ENCODE measurements at regions not wholly inside any gene's neighbourhood (a gene's known extent, or its start where the extent isn't known, plus 50 kb on each side); places are given as distances from the start of the nearest gene placed in this dataset.

DNA sequence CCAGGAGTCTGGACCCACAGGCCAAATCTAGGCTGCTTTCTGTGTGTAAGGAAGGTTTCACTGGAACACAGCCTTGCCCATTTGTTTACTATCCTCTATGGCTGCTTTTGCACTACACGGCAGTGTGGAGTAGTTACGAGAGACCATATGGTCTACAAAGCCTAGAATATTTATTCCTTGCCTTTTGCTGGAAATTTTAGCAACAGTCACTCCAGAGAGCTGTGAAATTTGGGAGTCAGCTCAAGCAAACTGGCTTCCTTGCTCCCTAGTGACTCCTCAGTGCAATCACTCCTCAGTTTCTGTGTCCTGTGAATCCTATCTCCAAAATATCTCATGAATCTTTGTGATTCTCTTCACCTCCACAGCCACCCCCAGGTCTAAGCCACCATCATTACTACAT, 99.0 kb upstream of the CPEB2 start:
- H3K36me3 ChIP-seq (ENCODE audit: control insufficient read depth, insufficient read depth, low read length, severe bottlenecking) = no peaks in the 10 kb centered on the region
- H3K27me3 ChIP-seq (replicated peaks; ENCODE audit: control insufficient read depth, insufficient read depth, low read length) = no peaks in the 10 kb centered on the region
- H3K4me3 ChIP-seq (ENCODE audit: low read length) = no peak overlapping the region
- no peak for DNase-seq (ENCODE audit: low read depth)
- peaks cover 12% of the 10 kb centered on the region for H3K4me1 ChIP-seq (ENCODE audit: control insufficient read depth, insufficient read depth, low read length)
- H3K9me3 ChIP-seq (ENCODE audit: control insufficient read depth, low read length) = no peaks in the 10 kb centered on the region
- no peak overlapping the region for H3K9ac ChIP-seq (ENCODE audit: low read length)

DNA sequence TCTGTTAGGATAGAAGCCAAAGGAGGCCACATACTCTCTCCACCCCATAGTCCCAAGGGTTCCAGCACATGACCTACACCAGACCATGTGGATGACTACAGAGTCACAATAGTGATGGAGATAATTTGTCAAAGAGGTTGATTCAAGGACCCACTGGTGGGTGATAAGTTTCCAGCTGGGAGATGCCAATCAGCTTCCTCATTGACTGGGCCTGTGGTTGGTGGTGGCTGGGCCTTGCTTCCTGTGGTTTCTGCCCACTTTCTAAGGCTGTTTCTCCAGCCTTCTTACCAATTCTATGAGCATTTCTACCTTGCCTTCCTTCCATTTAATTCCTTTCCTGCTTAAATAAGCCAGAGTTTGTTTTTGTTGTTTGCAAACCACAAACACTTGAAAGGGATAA, 95.5 kb upstream of the CPEB2 start:
- H3K27me3 ChIP-seq (replicated peaks; ENCODE audit: control insufficient read depth, insufficient read depth, low read length) = no peaks in the 10 kb centered on the region
- H3K9ac ChIP-seq (ENCODE audit: low read length) = no peak overlapping the region
- H3K4me1 ChIP-seq (ENCODE audit: control insufficient read depth, insufficient read depth, low read length) = peaks cover 26% of the 10 kb centered on the region
- H3K36me3 ChIP-seq (ENCODE audit: control insufficient read depth, insufficient read depth, low read length, severe bottlenecking) = no peaks in the 10 kb centered on the region
- no peak overlapping the region for H3K4me3 ChIP-seq (ENCODE audit: low read length)
- DNase-seq (ENCODE audit: low read depth) = no peak
- no peaks in the 10 kb centered on the region for H3K9me3 ChIP-seq (ENCODE audit: control insufficient read depth, low read length)

DNA sequence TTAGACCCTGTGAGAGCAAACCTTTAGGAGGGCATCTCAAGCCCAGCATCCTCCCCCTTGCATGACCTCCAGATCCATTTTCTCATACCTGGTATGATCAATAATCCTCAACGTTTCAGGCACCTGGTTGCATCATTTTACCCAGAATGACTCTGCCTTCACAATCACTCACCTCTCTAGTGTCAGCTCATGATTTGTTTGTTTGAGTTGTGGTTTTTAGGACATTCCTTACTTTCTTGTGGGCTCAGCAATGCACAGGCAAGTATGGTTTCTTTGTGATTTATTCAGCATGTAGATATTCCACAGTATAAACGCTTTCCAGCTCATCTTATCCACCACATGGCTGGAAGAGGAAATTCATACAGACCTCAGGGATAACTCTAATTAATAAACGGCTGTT, 93.6 kb upstream of the CPEB2 start:
- Histone ChIP-seq H3K27me3 (replicated peaks; ENCODE audit: control insufficient read depth, insufficient read depth, low read length) (no peaks in the 10 kb centered on the region), H3K9me3 (ENCODE audit: control insufficient read depth, low read length) (no peaks in the 10 kb centered on the region), H3K4me1 (ENCODE audit: control insufficient read depth, insufficient read depth, low read length) (peaks cover 17% of the 10 kb centered on the region), H3K4me3 (ENCODE audit: low read length) (no peak overlapping the region), H3K36me3 (ENCODE audit: control insufficient read depth, insufficient read depth, low read length, severe bottlenecking) (no peaks in the 10 kb centered on the region), H3K9ac (ENCODE audit: low read length) (no peak overlapping the region)
- peak; percentile 15 for DNase-seq (ENCODE audit: low read depth)

DNA sequence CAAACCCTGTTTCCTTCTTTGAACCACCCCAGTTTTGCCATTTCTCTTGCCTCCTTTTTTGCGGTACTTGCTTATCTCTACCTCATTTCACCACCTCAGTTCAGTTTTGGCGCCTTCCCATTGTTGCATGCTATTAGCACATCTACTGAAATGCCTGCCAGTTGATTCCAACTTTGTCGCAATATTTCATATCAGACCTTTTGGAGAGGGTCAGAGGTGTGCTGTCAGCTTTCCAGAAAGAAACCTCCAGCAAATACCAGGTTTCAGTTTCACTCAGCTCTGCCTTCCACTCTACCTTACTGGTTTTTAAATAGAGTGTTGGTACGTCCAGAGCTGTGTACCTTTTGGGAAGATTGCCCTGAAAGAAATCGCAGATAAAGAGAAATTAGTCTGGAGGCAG, 91.9 kb upstream of the CPEB2 start:
- no peaks in the 10 kb centered on the region for H3K27me3 ChIP-seq (replicated peaks; ENCODE audit: control insufficient read depth, insufficient read depth, low read length)
- peaks cover 17% of the 10 kb centered on the region for H3K4me1 ChIP-seq (ENCODE audit: control insufficient read depth, insufficient read depth, low read length)
- no peaks in the 10 kb centered on the region for H3K9me3 ChIP-seq (ENCODE audit: control insufficient read depth, low read length)
- no peaks in the 10 kb centered on the region for H3K36me3 ChIP-seq (ENCODE audit: control insufficient read depth, insufficient read depth, low read length, severe bottlenecking)
- no peak for DNase-seq (ENCODE audit: low read depth)
- H3K4me3 ChIP-seq (ENCODE audit: low read length) = no peak overlapping the region
- no peak overlapping the region for H3K9ac ChIP-seq (ENCODE audit: low read length)

DNA sequence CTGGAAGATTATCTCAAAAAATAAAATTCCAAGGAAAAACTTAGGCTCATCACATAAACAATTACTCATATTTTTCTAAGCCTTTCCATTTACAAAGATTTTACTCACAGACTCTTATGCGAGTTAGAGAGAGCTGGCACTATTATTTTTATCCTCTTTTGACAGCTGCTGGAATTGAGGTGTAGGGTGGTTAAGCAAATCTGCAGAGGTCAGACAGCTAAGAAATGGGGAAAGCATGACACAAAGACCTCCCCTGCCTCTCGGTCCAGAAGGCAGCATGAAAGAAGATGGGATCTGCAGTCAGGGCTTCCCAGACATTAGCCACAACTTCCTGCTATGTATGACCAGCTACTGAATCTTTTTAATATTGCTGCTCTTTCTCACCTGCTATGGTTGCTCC, 89.9 kb upstream of the CPEB2 start:
- no peaks in the 10 kb centered on the region for H3K9me3 ChIP-seq (ENCODE audit: control insufficient read depth, low read length)
- no peaks in the 10 kb centered on the region for H3K27me3 ChIP-seq (replicated peaks; ENCODE audit: control insufficient read depth, insufficient read depth, low read length)
- no peak for DNase-seq (ENCODE audit: low read depth)
- no peaks in the 10 kb centered on the region for H3K36me3 ChIP-seq (ENCODE audit: control insufficient read depth, insufficient read depth, low read length, severe bottlenecking)
- no peak overlapping the region for H3K4me3 ChIP-seq (ENCODE audit: low read length)
- peaks cover 22% of the 10 kb centered on the region for H3K4me1 ChIP-seq (ENCODE audit: control insufficient read depth, insufficient read depth, low read length)
- H3K9ac ChIP-seq (ENCODE audit: low read length) = no peak overlapping the region

DNA sequence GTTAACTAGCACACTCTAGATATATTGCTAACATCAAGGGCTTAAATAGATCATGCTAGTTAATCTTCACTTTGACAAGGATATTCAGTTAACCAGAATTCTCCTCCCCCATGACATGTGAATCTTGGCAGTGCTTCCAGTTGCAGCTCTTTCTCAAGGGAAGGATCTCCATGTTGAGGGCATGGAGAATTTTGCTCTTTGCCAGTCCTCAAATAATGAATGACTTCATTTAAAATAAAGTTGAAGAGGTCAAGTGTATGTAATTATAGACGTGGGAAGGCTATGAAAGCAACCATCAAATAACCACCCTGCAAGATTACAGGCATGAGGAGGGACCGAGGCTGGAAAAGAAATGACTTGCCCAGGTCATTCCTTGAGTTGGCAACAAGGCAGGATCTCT, 87.3 kb upstream of the CPEB2 start:
- Histone ChIP-seq H3K4me1 (ENCODE audit: control insufficient read depth, insufficient read depth, low read length) (peaks cover 19% of the 10 kb centered on the region), H3K27me3 (replicated peaks; ENCODE audit: control insufficient read depth, insufficient read depth, low read length) (no peaks in the 10 kb centered on the region), H3K36me3 (ENCODE audit: control insufficient read depth, insufficient read depth, low read length, severe bottlenecking) (no peaks in the 10 kb centered on the region), H3K9me3 (ENCODE audit: control insufficient read depth, low read length) (no peaks in the 10 kb centered on the region), H3K4me3 (ENCODE audit: low read length) (no peak overlapping the region), H3K9ac (ENCODE audit: low read length) (no peak overlapping the region)
- DNase-seq (ENCODE audit: low read depth) = no peak

DNA sequence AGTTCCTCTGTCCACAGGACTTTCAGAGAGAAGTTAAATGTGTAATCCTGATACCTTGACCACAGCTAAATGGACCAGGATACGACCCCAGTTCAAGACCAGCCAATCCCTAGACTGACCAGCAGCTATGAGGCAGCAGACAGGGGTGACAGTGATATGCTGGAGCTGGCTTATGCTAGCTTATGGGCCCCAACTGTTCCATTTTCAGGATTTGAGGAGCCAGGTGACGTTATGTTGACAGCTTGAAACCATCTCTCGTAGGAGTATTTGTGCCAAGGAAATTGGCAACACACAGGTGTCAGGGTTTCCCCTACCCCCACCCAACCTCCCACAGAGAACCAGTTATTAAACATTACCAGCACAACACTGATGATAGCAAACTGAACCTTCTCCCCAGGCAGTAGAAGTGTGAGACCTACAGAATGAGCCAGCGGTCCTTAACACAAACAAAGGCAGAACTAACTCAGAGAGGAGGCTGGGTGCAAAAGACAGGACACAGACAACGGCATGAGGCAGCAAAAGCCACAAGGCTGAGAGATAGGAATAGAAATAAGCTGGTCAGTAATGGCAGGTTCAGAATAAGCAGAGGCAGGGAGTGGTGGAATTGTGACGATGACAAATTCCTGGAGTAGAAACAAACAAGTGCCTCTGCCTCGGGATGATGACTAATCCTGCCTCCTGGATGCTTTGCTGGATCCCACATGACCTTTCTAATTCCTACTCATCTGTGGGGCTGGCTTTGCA, 85.6 kb upstream of the CPEB2 start:
- no peak overlapping the region for H3K9ac ChIP-seq (ENCODE audit: low read length)
- H3K4me3 ChIP-seq (ENCODE audit: low read length) = no peak overlapping the region
- no peaks in the 10 kb centered on the region for H3K27me3 ChIP-seq (replicated peaks; ENCODE audit: control insufficient read depth, insufficient read depth, low read length)
- peak; percentile 54 for DNase-seq (ENCODE audit: low read depth)
- peaks cover 9% of the 10 kb centered on the region for H3K4me1 ChIP-seq (ENCODE audit: control insufficient read depth, insufficient read depth, low read length)
- H3K9me3 ChIP-seq (ENCODE audit: control insufficient read depth, low read length) = no peaks in the 10 kb centered on the region
- no peaks in the 10 kb centered on the region for H3K36me3 ChIP-seq (ENCODE audit: control insufficient read depth, insufficient read depth, low read length, severe bottlenecking)

DNA sequence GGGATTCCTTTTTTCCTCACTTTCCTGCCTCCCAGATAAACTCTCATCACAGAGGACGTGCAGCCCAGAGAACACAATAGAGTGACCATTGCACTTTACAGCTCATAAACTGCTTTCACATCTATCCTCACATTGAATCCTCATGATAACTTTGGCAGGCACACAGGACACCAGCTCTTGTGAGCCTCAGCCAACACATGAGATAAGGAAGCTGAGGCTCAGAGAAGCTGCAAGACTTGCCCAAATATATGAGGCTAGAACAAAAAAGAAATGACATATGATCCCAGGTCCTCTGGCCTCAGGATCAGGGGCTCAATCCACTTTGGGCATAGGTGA, 85.0 kb upstream of the CPEB2 start:
- no peak for DNase-seq (ENCODE audit: low read depth)
- H3K36me3 ChIP-seq (ENCODE audit: control insufficient read depth, insufficient read depth, low read length, severe bottlenecking) = no peaks in the 10 kb centered on the region
- H3K9me3 ChIP-seq (ENCODE audit: control insufficient read depth, low read length) = no peaks in the 10 kb centered on the region
- H3K4me1 ChIP-seq (ENCODE audit: control insufficient read depth, insufficient read depth, low read length) = peaks cover 5% of the 10 kb centered on the region
- H3K9ac ChIP-seq (ENCODE audit: low read length) = no peak overlapping the region
- no peaks in the 10 kb centered on the region for H3K27me3 ChIP-seq (replicated peaks; ENCODE audit: control insufficient read depth, insufficient read depth, low read length)
- no peak overlapping the region for H3K4me3 ChIP-seq (ENCODE audit: low read length)

DNA sequence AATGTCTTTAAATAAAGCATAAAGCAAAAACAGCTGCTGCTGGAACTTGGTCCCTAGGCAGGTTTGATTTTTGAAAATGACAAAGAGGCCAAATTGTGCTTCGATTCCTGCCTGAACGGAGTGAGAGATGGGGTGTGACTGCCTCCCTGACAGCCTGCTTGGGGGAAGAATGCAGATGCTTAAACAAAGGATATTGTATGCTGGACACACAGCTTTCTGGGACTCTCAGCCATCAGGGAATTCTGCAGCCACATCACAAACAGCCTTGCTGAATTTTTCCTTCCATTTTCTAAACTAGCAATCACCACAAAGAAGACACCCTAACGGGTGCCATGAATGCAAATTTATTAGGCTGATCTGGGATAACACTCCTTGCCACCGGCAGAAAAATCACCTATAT, 83.9 kb upstream of the CPEB2 start:
- no peak for DNase-seq (ENCODE audit: low read depth)
- H3K4me1 ChIP-seq (ENCODE audit: control insufficient read depth, insufficient read depth, low read length) = peaks cover 5% of the 10 kb centered on the region
- no peak overlapping the region for H3K4me3 ChIP-seq (ENCODE audit: low read length)
- no peaks in the 10 kb centered on the region for H3K27me3 ChIP-seq (replicated peaks; ENCODE audit: control insufficient read depth, insufficient read depth, low read length)
- H3K9me3 ChIP-seq (ENCODE audit: control insufficient read depth, low read length) = no peaks in the 10 kb centered on the region
- H3K9ac ChIP-seq (ENCODE audit: low read length) = no peak overlapping the region
- no peaks in the 10 kb centered on the region for H3K36me3 ChIP-seq (ENCODE audit: control insufficient read depth, insufficient read depth, low read length, severe bottlenecking)

DNA sequence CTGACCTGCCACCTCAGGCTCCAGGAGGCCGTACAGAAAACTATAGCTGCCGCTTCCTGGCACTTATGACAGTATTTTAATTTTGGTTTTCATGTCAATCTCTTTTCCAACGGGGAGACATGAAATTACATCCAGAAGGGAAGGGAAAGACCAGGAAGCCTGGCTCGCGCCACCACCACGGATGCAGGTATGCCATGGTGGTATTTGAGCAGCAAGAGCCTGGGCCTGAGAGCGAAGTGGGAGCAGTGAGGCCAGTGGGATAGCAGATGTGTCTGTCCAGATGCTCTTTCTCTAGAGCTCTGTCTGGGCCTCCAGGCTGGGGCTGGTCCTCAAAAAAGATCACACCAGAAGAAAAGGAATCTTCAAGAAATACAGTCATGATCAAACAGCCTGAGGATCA, 82.5 kb upstream of the CPEB2 start:
- no peak overlapping the region for H3K9ac ChIP-seq (ENCODE audit: low read length)

DNA sequence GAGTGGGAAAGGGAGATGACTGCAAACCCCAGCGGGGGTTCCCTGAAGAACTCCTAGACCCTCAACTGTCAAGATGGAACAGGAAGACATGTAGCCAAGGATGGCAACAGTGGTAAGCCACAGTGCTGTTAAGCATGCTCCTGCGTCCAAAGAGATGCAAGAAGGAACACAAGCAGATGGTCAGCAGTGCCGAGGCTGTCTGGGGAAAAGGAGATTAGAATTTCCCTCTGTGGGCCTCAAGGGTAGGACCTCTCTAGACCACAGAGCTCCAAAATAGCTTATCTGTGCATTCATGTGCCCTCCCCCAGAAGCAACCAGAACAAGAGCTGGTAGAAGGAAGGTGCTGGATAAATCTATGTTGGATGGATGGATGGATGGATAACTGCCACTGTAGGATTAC, 82.0 kb upstream of the CPEB2 start:
- DNase-seq (ENCODE audit: low read depth) = no peak
- Histone ChIP-seq H3K4me1 (ENCODE audit: control insufficient read depth, insufficient read depth, low read length) (peaks cover 5% of the 10 kb centered on the region), H3K27me3 (replicated peaks; ENCODE audit: control insufficient read depth, insufficient read depth, low read length) (no peaks in the 10 kb centered on the region)

More for the DNA sequence above, 82.5 kb upstream of the CPEB2 start:
- Histone ChIP-seq H3K27me3 (replicated peaks; ENCODE audit: control insufficient read depth, insufficient read depth, low read length) (no peaks in the 10 kb centered on the region), H3K4me3 (ENCODE audit: low read length) (no peak overlapping the region), H3K36me3 (ENCODE audit: control insufficient read depth, insufficient read depth, low read length, severe bottlenecking) (no peaks in the 10 kb centered on the region), H3K4me1 (ENCODE audit: control insufficient read depth, insufficient read depth, low read length) (peaks cover 5% of the 10 kb centered on the region), H3K9me3 (ENCODE audit: control insufficient read depth, low read length) (no peaks in the 10 kb centered on the region)
- no peak for DNase-seq (ENCODE audit: low read depth)

DNA sequence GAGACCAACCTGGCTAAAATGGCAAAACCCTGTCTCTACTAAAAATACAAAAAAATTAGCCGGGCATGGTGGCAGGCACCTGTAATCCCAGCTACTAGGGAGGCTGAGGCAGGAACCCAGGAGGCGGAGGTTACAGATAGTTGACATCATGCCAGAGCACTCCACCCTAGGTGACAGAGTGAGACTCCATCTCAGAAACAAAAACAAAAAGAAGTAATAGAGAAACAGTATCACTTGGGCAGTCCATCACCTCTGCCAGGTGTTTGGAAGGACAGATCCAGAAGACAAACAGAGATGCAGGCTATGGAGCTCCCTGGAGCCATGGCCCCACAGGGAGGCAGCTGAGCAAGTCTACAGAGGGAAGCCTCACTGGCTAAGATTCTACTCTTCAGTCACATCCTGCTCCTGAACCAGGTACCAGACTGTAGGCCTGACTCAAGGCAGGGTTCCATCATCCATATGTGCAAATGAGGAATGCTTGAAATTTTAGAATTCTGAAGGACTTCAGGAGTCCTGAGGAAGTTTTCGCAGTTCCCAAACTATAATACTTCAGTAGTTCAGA, 81.4 kb upstream of the CPEB2 start:
- Histone ChIP-seq H3K4me1 (ENCODE audit: control insufficient read depth, insufficient read depth, low read length) (peaks cover 5% of the 10 kb centered on the region), H3K9ac (ENCODE audit: low read length) (no peak overlapping the region), H3K27me3 (replicated peaks; ENCODE audit: control insufficient read depth, insufficient read depth, low read length) (no peaks in the 10 kb centered on the region), H3K9me3 (ENCODE audit: control insufficient read depth, low read length) (no peaks in the 10 kb centered on the region), H3K36me3 (ENCODE audit: control insufficient read depth, insufficient read depth, low read length, severe bottlenecking) (no peaks in the 10 kb centered on the region), H3K4me3 (ENCODE audit: low read length) (no peak overlapping the region)
- no peak for DNase-seq (ENCODE audit: low read depth)

More for the DNA sequence above, 82.0 kb upstream of the CPEB2 start:
- no peak overlapping the region for H3K4me3 ChIP-seq (ENCODE audit: low read length)
- H3K9me3 ChIP-seq (ENCODE audit: control insufficient read depth, low read length) = no peaks in the 10 kb centered on the region
- no peaks in the 10 kb centered on the region for H3K36me3 ChIP-seq (ENCODE audit: control insufficient read depth, insufficient read depth, low read length, severe bottlenecking)
- H3K9ac ChIP-seq (ENCODE audit: low read length) = no peak overlapping the region
